GM12878 (cell line): ENCODE measurements at regions not wholly inside any gene's neighbourhood (a gene's known extent, or its start where the extent isn't known, plus 50 kb on each side); places are given as distances from the start of the nearest gene placed in this dataset.

Experiments
- ATAC-seq: fragments of 200-7000 bp; cut with Tn5 transposase; 3 replicates; pipeline ENCODE4 v1.9.1; 2020; ENCODE audit warnings: mild to moderate bottlenecking, moderate library complexity
- BruUV-seq: library from RNA; stranded (reverse); fragments of 400-500 nt; replicated peaks from 2 replicates; lab custom pipeline; 2021; lab: Mats Ljungman, UMichigan
- CTCF ChIA-PET: fragments of 300-600 bp; sonication (Branson Sonifier 250); formaldehyde crosslinking; extraction: SDS; loops from one replicate; lab custom pipeline; 2021; ENCODE audit warnings: inconsistent platforms; lab: Yijun Ruan, JAX
- POLR2A ChIA-PET: fragments of 350-600 bp; formaldehyde crosslinking; extraction: SDS; loops from one replicate; lab custom pipeline; 2021; ENCODE audit warnings: inconsistent platforms; lab: Charles Lee
- RAD21 ChIA-PET: fragments of 300-600 bp; sonication (Branson Sonifier 250); formaldehyde crosslinking; loops from one replicate; lab custom pipeline; 2023; ENCODE audit warnings: antibody characterized with exemption; ENCODE audit not compliant: unreplicated experiment; lab: Charles Lee
- SMC1A ChIA-PET: fragments of 300-600 bp; sonication (Branson Sonifier 250); formaldehyde crosslinking; loops from one replicate; lab custom pipeline; 2023; ENCODE audit not compliant: unreplicated experiment, uncharacterized antibody; lab: Charles Lee
- DNase-seq: peaks from one replicate; pipeline ENCODE4 v3.0.0-alpha.2; 2011; ENCODE audit warnings: low read depth, low spot score
- FAIRE-seq: peaks from 3 replicates; lab custom pipeline; 2011; peaks lifted over from hg19 to GRCh38; lab: Jason Lieb, UNC
- H2AFZ ChIP-seq: 2 replicates; pipeline ENCODE4 v1.6.0; 2011; ENCODE audit warnings: low read depth, low read length, control low read depth; ENCODE audit not compliant: control insufficient read depth
- H3K27ac ChIP-seq: 2 replicates; pipeline ENCODE4 v1.5.1; 2011; ENCODE audit warnings: control low read depth; ENCODE audit not compliant: control insufficient read depth, insufficient read depth
- H3K27me3 ChIP-seq, 2 experiments: replicated peaks in 1 of 2; 2 replicates each; pipeline versions ENCODE4 v1.6.0 to v1.6.1; 2011; ENCODE audit warnings: low read length in 1 of 2; ENCODE audit not compliant: control insufficient read depth in 2 of 2, insufficient read depth in 2 of 2
- H3K36me3 ChIP-seq, 2 experiments: 2 replicates each; pipeline ENCODE4 v1.5.1; 2011; ENCODE audit warnings: low read length in 1 of 2; ENCODE audit not compliant: control insufficient read depth in 2 of 2, insufficient read depth in 2 of 2
- H3K4me1 ChIP-seq: 2 replicates; pipeline ENCODE4 v1.6.1; 2011; ENCODE audit warnings: mild to moderate bottlenecking, low read length, moderate library complexity, mixed read lengths; ENCODE audit not compliant: control insufficient read depth, insufficient read depth
- H3K4me2 ChIP-seq: 2 replicates; pipeline ENCODE4 v1.6.0; 2011; ENCODE audit warnings: control low read depth; ENCODE audit not compliant: control insufficient read depth, insufficient read depth
- H3K4me3 ChIP-seq: fragments of 200-600 bp; sonication (generic); 2 replicates; pipeline ENCODE4 v1.5.1; 2016
- H3K79me2 ChIP-seq: 2 replicates; pipeline ENCODE4 v1.6.0; 2011; ENCODE audit warnings: low read length; ENCODE audit not compliant: control insufficient read depth, insufficient read depth
- H3K9ac ChIP-seq: 2 replicates; pipeline ENCODE4 v1.8.0; 2011; ENCODE audit warnings: low read length, control low read depth, mixed read lengths; ENCODE audit not compliant: control insufficient read depth, insufficient read depth
- H3K9me3 ChIP-seq: replicated peaks from 3 replicates; pipeline ENCODE4 v1.5.1; 2011; ENCODE audit warnings: mild to moderate bottlenecking, low read length; ENCODE audit not compliant: control insufficient read depth, insufficient read depth
- H4K20me1 ChIP-seq: 2 replicates; pipeline ENCODE4 v1.6.0; 2011; ENCODE audit not compliant: control insufficient read depth, insufficient read depth
- CBX5 ChIP-seq: sonication (generic); IDR thresholded peaks from 2 replicates; pipeline ENCODE4 v1.6.1; 2016; ENCODE audit warnings: low read depth, moderate library complexity, mild to moderate bottlenecking, inconsistent platforms
- CREB1 ChIP-seq: IDR thresholded peaks from 2 replicates; pipeline ENCODE4 v1.6.1; 2012; ENCODE audit warnings: low read depth, mild to moderate bottlenecking, inconsistent platforms
- ESRRA ChIP-seq: IDR thresholded peaks from 2 replicates; pipeline ENCODE4 v1.6.1; 2012; ENCODE audit warnings: mild to moderate bottlenecking, low read length, improper control_type of control experiment
- KAT2A ChIP-seq: conservative IDR thresholded peaks from 2 replicates; pipeline ENCODE4 v1.6.1; 2011; ENCODE audit warnings: low read depth, low read length; ENCODE audit not compliant: control insufficient read depth
- KDM1A ChIP-seq: fragments of 200-600 bp; sonication (generic); IDR thresholded peaks from 2 replicates; pipeline ENCODE4 v1.6.1; 2016; ENCODE audit warnings: borderline replicate concordance
- MAX ChIP-seq: IDR thresholded peaks from 2 replicates; pipeline ENCODE4 v1.6.1; 2012; ENCODE audit warnings: low read depth, low read length, improper control_type of control experiment
- PAX8 ChIP-seq: fragments of 450-650 bp; IDR thresholded peaks from 2 replicates; pipeline ENCODE4 v1.6.1; 2017; ENCODE audit warnings: mild to moderate bottlenecking, moderate library complexity
- POLR2AphosphoS2 ChIP-seq: IDR thresholded peaks from 2 replicates; pipeline ENCODE4 v1.6.1; 2011; ENCODE audit warnings: low read depth, mild to moderate bottlenecking, low read length, improper control_type of control experiment, moderate library complexity
- SMAD5 ChIP-seq: IDR thresholded peaks from 2 replicates; pipeline ENCODE4 v1.6.1; 2016; ENCODE audit warnings: antibody characterized with exemption, low read depth
- SP1 ChIP-seq: IDR thresholded peaks from one replicate; pipeline ENCODE4 v1.6.1; 2011; ENCODE audit warnings: low read depth, low read length
- SUPT20H ChIP-seq: IDR thresholded peaks from 2 replicates; pipeline ENCODE4 v1.6.1; 2011; ENCODE audit warnings: low read depth, mild to moderate bottlenecking, low read length, moderate library complexity, borderline replicate concordance; ENCODE audit not compliant: control insufficient read depth
- YY1 ChIP-seq: IDR thresholded peaks from 2 replicates; pipeline ENCODE4 v1.6.1; 2011; ENCODE audit warnings: low read depth, mild to moderate bottlenecking, low read length
- WGBS: methylation state at CpG from one replicate; pipeline ENCODE4 v1.1.6; 2016; ENCODE audit warnings: low lambda C conversion rate; ENCODE audit not compliant: insufficient replicate concordance, insufficient coverage; ENCODE audit errors: missing lambda C conversion rate; 5-methylcytosine and 5-hydroxymethylcytosine counted together
- in situ Hi-C: fragments of 300-500 bp; cut with MboI; formaldehyde crosslinking; loops from 9 replicates; pipeline ENCODE4 v1.14.3; 2018; ENCODE audit warnings: mixed read lengths
- intact Hi-C: fragments of 100-400 bp; cut with micrococcal nuclease; formaldehyde crosslinking; loops from one replicate; pipeline ENCODE4 v1.14.2; 2022; ENCODE audit not compliant: unreplicated experiment
- TF ChIP-seq, protein P1 (sequence below): fragments of 450-650 bp; IDR thresholded peaks from 2 replicates; pipeline ENCODE4 v1.6.1; 2017; ENCODE audit warnings: mild to moderate bottlenecking, moderate library complexity

- Histone ChIP-seq H3K79me2 (no peaks in the 10 kb centered on the region), H3K4me1 (no peaks in the 10 kb centered on the region), H3K4me3 (no peak overlapping the region), H3K27me3 (no peaks in the 10 kb centered on the region), H3K36me3 (no peaks in the 10 kb centered on the region)
- WGBS = 15% methylated on average over 5 of the region's 5 CpGs
- SMC1A ChIA-PET = no interaction called here
- DNase-seq = no peak
- intact Hi-C loops = no loop called here
- CTCF ChIA-PET = no interaction called here
- ATAC-seq = no peak
- RAD21 ChIA-PET = no interaction called here
- TF ChIP-seq KDM1A = no peak
- no peak for TF ChIP-seq POLR2AphosphoS2
- TF ChIP-seq KAT2A = no peak
- no peak for TF ChIP-seq SMAD5
- TF ChIP-seq PAX8 = no peak
- no peak for TF ChIP-seq CBX5
- TF ChIP-seq, all 136 proteins: peak for 0
- in situ Hi-C loops = no loop called here
- H3K27ac ChIP-seq = no peak overlapping the region
- no TSS peak for BruUV-seq
- FAIRE-seq = no peak
- H2AFZ ChIP-seq = no peak overlapping the region
- no peak overlapping the region for H3K4me2 ChIP-seq
- no peaks in the 10 kb centered on the region for H3K9me3 ChIP-seq
- H4K20me1 ChIP-seq = no peaks in the 10 kb centered on the region
- H3K9ac ChIP-seq = no peak overlapping the region
- POLR2A ChIA-PET = no interaction called here
These were observed 54.4 kb upstream of the ESX1 start for GRCh38 chrX:104309169-104309568.

DNA sequence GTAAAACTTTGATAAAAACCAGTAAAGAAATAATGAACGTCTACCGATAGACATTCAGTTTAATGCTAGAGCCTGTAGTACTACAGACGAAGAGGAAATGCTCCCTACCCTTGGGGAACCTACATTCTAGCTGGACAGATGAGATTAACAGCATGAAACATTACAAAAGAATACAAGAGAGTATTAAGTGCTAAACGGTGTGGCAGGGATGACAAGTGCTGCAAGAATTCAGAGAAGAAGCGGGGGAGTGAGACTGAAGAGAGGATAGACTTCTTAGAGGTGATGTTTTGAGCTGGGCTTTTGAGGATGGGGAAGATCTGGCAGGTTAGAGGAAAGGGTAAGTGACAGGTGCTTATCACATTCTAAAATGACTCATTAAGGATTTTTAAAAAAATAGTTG, 52.6 kb upstream of the ESX1 start:
- Histone ChIP-seq H3K36me3 (no peaks in the 10 kb centered on the region), H3K4me1 (no peaks in the 10 kb centered on the region), H2AFZ (no peak overlapping the region), H3K9me3 (no peaks in the 10 kb centered on the region), H3K27me3 (no peaks in the 10 kb centered on the region), H3K27ac (no peak overlapping the region), H3K4me2 (no peak overlapping the region), H3K9ac (no peak overlapping the region), H3K4me3 (no peak overlapping the region), H4K20me1 (no peaks in the 10 kb centered on the region), H3K79me2 (no peaks in the 10 kb centered on the region)
- WGBS = 9% methylated on average over 5 of the region's 5 CpGs
- ChIA-PET POLR2A (no interaction called here), RAD21 (no interaction called here), SMC1A (no interaction called here), CTCF (interaction anchor here (1.4 to 1.5 kb wide), 2 partner anchors 10 to 13 kb away, joined by 3 read pairs; no protein-coding TSS in a partner anchor)
- no peak for DNase-seq
- ATAC-seq = no peak
- FAIRE-seq = no peak
- no TSS peak for BruUV-seq
- in situ Hi-C loops = no loop called here
- intact Hi-C loops = no loop called here
- TF ChIP-seq, protein P1, sequence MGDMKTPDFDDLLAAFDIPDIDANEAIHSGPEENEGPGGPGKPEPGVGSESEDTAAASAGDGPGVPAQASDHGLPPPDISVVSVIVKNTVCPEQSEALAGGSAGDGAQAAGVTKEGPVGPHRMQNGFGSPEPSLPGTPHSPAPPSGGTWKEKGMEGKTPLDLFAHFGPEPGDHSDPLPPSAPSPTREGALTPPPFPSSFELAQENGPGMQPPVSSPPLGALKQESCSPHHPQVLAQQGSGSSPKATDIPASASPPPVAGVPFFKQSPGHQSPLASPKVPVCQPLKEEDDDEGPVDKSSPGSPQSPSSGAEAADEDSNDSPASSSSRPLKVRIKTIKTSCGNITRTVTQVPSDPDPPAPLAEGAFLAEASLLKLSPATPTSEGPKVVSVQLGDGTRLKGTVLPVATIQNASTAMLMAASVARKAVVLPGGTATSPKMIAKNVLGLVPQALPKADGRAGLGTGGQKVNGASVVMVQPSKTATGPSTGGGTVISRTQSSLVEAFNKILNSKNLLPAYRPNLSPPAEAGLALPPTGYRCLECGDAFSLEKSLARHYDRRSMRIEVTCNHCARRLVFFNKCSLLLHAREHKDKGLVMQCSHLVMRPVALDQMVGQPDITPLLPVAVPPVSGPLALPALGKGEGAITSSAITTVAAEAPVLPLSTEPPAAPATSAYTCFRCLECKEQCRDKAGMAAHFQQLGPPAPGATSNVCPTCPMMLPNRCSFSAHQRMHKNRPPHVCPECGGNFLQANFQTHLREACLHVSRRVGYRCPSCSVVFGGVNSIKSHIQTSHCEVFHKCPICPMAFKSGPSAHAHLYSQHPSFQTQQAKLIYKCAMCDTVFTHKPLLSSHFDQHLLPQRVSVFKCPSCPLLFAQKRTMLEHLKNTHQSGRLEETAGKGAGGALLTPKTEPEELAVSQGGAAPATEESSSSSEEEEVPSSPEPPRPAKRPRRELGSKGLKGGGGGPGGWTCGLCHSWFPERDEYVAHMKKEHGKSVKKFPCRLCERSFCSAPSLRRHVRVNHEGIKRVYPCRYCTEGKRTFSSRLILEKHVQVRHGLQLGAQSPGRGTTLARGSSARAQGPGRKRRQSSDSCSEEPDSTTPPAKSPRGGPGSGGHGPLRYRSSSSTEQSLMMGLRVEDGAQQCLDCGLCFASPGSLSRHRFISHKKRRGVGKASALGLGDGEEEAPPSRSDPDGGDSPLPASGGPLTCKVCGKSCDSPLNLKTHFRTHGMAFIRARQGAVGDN = no peak
- TF ChIP-seq YY1 (no peak), MAX (no peak), ESRRA (no peak), CREB1 (no peak), SUPT20H (no peak), SP1 (no peak)
